ENCODE measurements at regions not wholly inside any gene's neighbourhood (a gene's known extent, or its start where the extent isn't known, plus 50 kb on each side); places are given as distances from the start of the nearest gene placed in this dataset.

DNA sequence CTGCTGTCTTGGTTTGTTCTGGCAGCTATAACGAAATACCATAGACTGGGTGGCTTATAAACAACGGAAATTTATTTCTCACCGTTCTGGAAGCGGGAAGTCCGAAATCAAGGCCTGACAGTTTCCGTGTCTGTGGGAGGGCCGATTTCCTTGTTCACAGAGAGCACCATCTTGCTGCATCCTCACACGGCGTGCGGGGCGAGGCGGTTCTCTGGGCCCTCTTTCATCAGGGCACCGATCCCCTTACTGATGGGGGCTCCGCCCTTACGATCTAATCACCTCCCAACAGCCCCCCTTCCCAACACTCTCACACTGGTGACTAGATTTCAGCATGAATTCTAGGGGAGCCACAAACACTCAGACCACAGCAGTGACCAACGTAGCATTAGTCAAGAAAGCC lies 578.3 kb upstream of the FAT1 start:
- TF ChIP-seq, protein P1, sequence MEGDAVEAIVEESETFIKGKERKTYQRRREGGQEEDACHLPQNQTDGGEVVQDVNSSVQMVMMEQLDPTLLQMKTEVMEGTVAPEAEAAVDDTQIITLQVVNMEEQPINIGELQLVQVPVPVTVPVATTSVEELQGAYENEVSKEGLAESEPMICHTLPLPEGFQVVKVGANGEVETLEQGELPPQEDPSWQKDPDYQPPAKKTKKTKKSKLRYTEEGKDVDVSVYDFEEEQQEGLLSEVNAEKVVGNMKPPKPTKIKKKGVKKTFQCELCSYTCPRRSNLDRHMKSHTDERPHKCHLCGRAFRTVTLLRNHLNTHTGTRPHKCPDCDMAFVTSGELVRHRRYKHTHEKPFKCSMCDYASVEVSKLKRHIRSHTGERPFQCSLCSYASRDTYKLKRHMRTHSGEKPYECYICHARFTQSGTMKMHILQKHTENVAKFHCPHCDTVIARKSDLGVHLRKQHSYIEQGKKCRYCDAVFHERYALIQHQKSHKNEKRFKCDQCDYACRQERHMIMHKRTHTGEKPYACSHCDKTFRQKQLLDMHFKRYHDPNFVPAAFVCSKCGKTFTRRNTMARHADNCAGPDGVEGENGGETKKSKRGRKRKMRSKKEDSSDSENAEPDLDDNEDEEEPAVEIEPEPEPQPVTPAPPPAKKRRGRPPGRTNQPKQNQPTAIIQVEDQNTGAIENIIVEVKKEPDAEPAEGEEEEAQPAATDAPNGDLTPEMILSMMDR (IDR thresholded peaks at IDR 0.05; ENCODE audit: insufficient read depth, low read length) = no peak
- TF ChIP-seq, protein P2, sequence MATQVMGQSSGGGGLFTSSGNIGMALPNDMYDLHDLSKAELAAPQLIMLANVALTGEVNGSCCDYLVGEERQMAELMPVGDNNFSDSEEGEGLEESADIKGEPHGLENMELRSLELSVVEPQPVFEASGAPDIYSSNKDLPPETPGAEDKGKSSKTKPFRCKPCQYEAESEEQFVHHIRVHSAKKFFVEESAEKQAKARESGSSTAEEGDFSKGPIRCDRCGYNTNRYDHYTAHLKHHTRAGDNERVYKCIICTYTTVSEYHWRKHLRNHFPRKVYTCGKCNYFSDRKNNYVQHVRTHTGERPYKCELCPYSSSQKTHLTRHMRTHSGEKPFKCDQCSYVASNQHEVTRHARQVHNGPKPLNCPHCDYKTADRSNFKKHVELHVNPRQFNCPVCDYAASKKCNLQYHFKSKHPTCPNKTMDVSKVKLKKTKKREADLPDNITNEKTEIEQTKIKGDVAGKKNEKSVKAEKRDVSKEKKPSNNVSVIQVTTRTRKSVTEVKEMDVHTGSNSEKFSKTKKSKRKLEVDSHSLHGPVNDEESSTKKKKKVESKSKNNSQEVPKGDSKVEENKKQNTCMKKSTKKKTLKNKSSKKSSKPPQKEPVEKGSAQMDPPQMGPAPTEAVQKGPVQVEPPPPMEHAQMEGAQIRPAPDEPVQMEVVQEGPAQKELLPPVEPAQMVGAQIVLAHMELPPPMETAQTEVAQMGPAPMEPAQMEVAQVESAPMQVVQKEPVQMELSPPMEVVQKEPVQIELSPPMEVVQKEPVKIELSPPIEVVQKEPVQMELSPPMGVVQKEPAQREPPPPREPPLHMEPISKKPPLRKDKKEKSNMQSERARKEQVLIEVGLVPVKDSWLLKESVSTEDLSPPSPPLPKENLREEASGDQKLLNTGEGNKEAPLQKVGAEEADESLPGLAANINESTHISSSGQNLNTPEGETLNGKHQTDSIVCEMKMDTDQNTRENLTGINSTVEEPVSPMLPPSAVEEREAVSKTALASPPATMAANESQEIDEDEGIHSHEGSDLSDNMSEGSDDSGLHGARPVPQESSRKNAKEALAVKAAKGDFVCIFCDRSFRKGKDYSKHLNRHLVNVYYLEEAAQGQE (IDR thresholded peaks at IDR 0.05; ENCODE audit: insufficient replicate concordance, low read depth) = no peak
- no peak for TF ChIP-seq POLR2AphosphoS5 (IDR thresholded peaks at IDR 0.05; ENCODE audit: low read depth)
